IPS DF 4.7 (cell line): ENCODE measurements at regions not wholly inside any gene's neighbourhood (a gene's known extent, or its start where the extent isn't known, plus 50 kb on each side); places are given as distances from the start of the nearest gene placed in this dataset.

Experiments used
- DNase-seq: peaks from one replicate; pipeline ENCODE4 v3.0.0-alpha.2; 2013; ENCODE audit warnings: low spot score; ENCODE audit errors: extremely low read depth

DNA sequence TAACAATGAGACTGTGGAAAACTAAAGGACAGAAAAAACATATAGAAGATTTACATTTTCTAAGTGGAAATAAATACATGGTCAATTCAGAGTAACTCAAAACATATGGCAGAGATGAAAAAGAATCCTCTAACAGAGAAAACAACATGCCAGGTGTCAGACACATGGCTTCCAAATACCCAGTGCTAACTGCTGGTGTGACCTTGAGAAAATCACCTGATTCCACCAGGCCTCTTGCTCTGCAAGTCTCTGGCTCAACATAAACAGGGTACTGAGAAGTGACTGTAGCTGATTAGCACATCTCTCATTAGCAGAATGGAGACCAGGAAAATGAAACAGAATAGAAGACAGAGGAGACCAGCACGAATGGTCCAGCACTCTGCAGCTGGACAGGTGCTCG is 210.8 kb downstream of the HNMT start:
- DNase-seq = no peak

GRCh38 chr2:138176862-138177439 is 212.7 kb downstream of the HNMT start:
- DNase-seq = no peak

- no peak for DNase-seq
Observed at GRCh38 chr2:138177693-138178092, 213.4 kb downstream of the HNMT start.

DNA sequence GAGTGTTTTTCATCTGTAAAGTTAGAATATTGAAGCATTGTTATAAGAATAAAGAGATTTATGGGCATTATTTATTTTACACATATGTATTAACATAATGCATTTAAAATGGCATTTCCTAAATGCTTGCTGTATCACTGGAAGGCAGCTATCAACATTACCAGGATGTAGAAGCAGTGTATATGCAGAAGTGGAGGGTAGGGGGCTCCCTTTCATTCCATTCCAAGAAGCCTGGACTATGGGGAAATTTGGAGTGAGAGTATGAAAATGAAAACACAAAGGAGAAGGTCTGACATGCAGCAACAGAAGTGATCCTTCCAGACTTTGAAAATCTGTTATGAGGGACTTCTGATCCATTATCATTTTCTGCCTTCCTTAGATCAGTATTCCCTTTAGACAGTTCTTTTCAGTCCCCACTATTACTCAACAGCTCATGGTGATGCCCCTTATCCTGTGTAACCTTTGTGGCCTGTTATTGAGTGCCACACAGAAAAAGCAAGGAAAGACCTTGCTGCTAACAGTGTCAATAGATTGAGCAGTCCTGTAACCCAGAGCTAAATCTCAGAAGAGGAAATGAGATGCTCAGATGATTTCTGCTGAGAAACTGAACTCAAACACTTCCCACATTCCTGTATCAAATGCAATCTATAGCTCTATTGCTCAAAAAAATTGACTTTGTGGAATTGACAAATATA is 216.6 kb downstream of the HNMT start:
- DNase-seq = no peak

- no peak for DNase-seq
Observed at GRCh38 chr2:138182250-138182936, 218.1 kb downstream of the HNMT start.

DNA sequence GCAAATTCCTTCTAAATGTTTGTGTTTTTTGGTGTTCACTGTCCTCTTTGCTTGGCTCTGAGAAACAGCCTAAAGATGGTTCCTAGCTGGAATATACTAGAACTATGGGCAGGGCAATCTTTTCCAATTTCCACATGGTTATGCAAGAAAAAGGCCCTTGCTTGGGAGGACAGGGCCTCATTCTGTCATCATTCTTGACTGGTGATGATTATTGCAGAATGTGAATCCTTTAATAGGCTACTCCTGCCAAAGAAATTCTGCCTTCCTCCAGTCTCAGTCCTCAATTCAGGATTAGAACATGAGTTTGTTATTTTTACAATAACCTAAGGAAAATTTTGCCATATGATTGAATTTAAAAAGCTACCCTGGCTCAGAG is 218.7 kb downstream of the HNMT start:
- no peak for DNase-seq

DNA sequence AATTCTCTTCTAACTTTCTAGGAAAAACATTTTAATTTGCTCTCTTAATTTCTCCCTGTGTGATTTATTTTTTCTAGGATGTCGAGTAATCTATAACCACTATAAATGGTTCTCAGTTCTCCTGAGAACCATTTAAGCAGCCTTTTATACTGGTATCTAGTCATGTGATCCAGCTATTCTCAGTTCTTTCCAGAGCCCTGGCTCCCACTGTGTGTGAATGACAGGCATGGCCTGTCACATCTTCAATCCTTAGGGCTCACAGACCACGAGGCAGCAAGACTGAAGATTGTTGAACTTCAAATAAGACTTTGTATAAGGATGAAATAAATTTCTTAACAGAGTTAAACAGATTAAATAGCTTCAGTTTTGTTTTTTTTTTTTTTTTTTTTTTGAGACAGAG is 219.4 kb downstream of the HNMT start:
- DNase-seq = no peak

- no peak for DNase-seq
Observed at GRCh38 chr2:138184428-138184827, 220.2 kb downstream of the HNMT start.

DNA sequence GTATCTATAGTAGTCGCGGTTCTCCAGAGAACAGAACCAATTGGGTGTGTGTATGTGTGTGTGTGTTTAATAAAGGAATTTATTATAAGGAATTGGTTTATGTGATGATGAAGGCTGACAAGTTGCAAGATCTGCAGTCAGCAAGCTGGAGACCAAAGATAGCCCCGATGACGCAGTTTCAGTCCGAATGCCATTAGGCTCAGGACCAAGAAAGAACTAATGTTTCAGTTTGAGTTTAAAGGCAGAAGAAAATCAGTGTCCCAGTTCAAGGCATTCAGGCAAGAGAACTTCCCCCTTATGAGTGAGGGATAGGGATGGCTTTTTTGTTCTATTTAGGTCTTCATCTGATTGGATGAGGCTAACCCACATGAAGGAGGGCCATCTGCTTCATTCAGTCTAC is 221.6 kb downstream of the HNMT start:
- no peak for DNase-seq

GRCh38 chr2:138187221-138187620 is 222.9 kb downstream of the HNMT start:
- DNase-seq = no peak

DNA sequence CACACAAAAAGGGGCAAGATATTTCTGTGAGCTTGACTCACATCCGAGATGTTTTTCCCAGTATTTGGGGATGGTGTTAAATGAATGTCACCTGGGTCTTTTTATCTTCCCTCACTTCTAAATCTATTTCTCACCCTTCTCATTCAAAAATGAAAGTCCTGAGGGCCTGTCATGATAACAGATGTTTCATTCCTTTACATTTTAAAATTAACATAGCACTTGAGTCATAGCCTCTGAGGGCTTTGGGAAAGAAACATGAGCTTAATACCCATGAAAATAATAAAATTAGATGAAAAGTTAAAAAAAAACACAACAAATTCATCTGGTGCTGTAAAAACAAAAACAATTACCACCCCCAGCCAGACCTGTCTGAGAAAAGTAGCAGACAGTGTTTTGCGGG is 226.7 kb downstream of the HNMT start:
- DNase-seq = no peak

DNA sequence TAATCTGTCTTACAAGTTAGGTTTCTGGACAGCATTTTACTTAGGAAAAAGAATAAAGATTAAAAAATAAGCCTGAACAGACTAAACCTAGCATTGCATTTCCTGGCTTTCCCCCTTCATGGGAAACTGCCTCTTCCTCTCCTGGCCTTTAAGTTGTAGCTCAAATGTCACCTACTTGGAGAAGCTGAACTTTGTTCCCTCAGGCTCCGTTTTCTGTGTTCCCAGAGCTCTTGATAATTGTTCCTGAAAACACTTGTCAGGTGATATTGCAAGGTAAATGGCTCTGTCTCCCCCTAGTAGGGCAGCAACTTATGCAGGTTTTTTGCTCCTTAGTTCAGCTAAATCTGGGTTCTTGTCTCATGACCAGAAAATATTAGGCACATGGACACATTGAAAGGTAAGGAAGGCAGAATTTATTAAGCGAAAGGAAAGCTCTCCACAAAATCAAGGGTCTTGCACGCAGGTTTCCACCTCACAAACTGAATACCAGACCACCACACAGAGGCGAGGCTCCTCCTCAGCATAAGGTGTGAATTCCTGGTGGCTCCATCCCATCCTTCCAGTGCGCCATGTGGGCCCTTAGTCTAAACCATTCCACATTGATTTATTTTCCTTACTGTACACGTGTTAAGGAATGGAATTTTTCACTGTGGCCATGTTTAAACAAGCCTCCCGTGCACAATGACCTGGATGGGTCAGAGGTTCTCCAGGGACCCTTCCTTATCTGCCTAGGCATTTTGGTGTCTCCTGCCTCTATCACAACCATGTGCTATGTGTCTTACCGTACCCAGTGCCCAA is 229.3 kb downstream of the HNMT start:
- no peak for DNase-seq

- DNase-seq = no peak
Observed at GRCh38 chr2:138201286-138201685, 237.0 kb downstream of the HNMT start.

DNA sequence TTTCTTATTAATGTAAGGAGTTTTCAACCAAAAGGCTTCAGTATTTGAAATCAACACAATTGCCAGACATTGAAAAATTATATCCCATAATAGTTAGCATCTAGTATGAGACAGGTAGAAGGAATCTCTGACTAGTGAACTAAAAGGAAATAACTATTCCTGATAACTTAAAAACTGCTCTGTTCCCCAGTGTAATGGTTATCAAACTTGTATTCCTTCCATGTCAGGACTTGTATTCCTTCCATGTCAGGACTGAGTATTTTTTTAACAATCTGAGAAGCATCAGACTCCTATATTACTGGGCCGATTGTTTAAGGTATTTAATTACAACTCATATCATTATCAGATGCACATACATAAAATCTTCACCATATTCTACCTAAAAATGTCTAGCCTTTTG is 238.5 kb downstream of the HNMT start:
- no peak for DNase-seq

- no peak for DNase-seq
Observed at GRCh38 chr2:138205281-138205680, 241.0 kb downstream of the HNMT start.

DNA sequence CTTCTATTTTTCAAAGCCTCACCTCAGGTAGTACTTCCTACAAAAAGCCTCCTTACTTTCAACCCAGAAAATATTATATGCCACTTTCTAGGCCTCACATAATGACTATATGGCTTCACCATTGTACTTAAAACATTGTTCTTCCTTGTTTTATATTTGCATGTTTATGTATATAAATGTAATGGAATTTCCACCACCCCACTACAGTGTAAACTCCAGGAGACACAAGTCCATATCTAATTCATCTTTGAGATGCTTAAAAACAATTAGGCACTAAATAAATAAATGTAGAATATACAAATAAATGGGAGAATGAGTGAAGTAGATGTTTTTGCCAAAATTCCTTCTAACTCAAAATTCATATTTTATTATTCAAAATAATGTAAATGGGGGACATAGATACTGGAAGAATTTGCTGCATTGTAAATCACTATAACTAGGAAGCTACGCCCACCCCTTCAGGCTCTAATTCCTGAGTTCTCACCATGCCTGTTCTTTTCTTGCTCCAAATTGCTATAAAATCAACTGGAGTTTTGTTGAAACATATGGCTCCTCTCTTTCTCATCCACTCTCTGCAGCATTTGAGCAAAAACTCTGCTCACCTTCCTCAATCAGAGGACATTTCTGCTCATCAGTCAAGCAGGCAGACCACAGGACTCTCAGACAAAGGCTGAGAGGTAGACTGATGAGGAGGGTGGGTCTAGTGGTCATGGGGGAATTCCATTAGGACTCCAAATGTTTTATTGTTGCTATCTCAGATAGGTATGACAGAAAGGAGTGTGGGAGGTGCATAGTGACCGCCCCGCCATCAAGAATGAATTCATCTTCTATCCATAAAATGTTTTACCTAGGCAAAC is 243.0 kb downstream of the HNMT start:
- no peak for DNase-seq

DNA sequence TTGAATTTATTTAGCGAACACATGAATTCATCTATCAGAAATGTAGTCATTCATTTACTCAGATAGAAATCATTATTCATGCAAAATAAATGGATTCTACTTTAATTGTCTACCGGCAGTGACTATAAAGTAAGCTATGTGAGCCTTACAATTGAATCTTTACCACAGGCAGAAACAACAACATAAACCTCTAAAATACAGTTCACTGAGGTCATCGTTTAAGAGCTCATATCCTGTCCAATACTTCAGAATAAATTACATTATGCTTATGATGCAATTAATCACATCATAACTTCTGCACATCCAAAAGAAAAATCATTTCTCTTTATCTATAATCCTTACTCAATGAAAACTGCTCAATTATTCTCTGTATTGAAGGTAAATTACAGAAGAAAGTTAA is 244.7 kb downstream of the HNMT start:
- no peak for DNase-seq

GRCh38 chr2:138210487-138210886 is 246.2 kb downstream of the HNMT start:
- DNase-seq = no peak

DNA sequence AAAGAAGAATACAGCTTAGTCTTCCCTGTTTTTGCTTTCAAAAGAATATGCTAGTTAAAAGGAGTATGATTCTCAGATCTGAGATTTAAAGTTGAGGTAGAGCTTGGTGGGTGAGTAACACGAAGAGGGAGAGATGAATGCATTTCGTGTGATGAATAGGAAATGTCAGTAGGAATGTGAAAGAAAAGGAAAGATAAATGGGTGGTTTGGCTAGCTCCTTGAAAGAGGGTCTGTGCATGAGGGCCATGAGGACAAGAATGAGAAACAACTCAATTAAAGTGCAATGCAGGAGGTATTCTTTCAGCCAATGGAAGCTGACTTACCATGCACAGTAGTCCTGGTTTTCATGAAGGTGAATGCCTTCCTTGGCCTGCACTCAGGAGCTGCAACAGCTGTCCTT is 248.2 kb downstream of the HNMT start:
- DNase-seq = no peak

- DNase-seq = no peak
Observed at GRCh38 chr2:138213084-138213483, 248.8 kb downstream of the HNMT start.

DNA sequence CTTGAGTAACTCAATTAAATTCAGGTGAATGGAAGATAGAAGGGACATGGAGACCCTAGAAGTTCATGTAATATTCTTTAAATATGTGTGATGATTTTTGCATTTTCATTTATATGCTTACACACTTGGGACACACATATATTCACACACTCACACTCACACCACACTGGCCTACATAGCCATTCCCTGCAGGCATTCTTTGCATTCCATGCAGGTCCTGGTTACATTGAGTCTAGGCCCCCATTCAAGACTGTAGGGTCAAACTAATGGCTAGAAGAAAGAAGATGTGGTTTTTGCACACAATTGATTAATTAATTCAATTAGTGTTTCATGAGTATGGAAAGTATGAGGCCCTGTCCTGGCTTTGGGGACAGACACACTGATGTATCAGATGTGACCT is 249.4 kb downstream of the HNMT start:
- no peak for DNase-seq
